ENCODE measurements at regions not wholly inside any gene's neighbourhood (a gene's known extent, or its start where the extent isn't known, plus 50 kb on each side); places are given as distances from the start of the nearest gene placed in this dataset.

- intact Hi-C loops (cut with DNase I): no loop called here
- DNase-seq: no peak
Measured at GRCh38 chr9:78595200-78595945, 298.4 kb downstream of the PSAT1 start.

GRCh38 chr9:78596346-78596745 is 299.4 kb downstream of the PSAT1 start:
- intact Hi-C loops (cut with DNase I): no loop called here
- DNase-seq: no peak

GRCh38 chr9:78598120-78598519 is 301.2 kb downstream of the PSAT1 start:
- intact Hi-C loops (cut with DNase I): no loop called here
- no peak for DNase-seq

GRCh38 chr9:78599926-78600325 is 303.0 kb downstream of the PSAT1 start:
- intact Hi-C loops (cut with DNase I): no loop called here
- no peak for DNase-seq

- DNase-seq: peak in 4 of 10 donors; percentile 21 to 39 (median 23)
- intact Hi-C loops (cut with DNase I): no loop called here
Measured at GRCh38 chr9:78601957-78602565, 305.1 kb downstream of the PSAT1 start.

GRCh38 chr9:78605041-78606000 is 308.4 kb downstream of the PSAT1 start:
- intact Hi-C loops (cut with DNase I): no loop called here
- DNase-seq: no peak

GRCh38 chr9:78606001-78606379 is 309.1 kb downstream of the PSAT1 start:
- no peak for DNase-seq
- intact Hi-C loops (cut with DNase I): no loop called here

GRCh38 chr9:78607853-78608252 is 310.9 kb downstream of the PSAT1 start:
- DNase-seq: no peak
- intact Hi-C loops (cut with DNase I): no loop called here

- DNase-seq: no peak
- intact Hi-C loops (cut with DNase I): no loop called here
Measured at GRCh38 chr9:78609450-78609849, 312.5 kb downstream of the PSAT1 start.

GRCh38 chr9:78612091-78612490 is 315.2 kb downstream of the PSAT1 start:
- DNase-seq: no peak
- intact Hi-C loops (cut with DNase I): no loop called here

- no peak for DNase-seq
- intact Hi-C loops (cut with DNase I): no loop called here
Measured at GRCh38 chr9:78613006-78613405, 316.1 kb downstream of the PSAT1 start.

GRCh38 chr9:78614892-78615291 is 318.0 kb downstream of the PSAT1 start:
- no peak for DNase-seq
- intact Hi-C loops (cut with DNase I): no loop called here

- no peak for DNase-seq
- intact Hi-C loops (cut with DNase I): no loop called here
Measured at GRCh38 chr9:78615372-78615771, 318.4 kb downstream of the PSAT1 start.

GRCh38 chr9:78618735-78619134 is 321.8 kb downstream of the PSAT1 start:
- DNase-seq: no peak
- intact Hi-C loops (cut with DNase I): no loop called here

GRCh38 chr9:78620303-78620702 is 323.4 kb downstream of the PSAT1 start:
- no peak for DNase-seq
- intact Hi-C loops (cut with DNase I): no loop called here

GRCh38 chr9:78620764-78621163 is 323.8 kb downstream of the PSAT1 start:
- intact Hi-C loops (cut with DNase I): no loop called here
- no peak for DNase-seq

- no peak for DNase-seq
- intact Hi-C loops (cut with DNase I): no loop called here
Measured at GRCh38 chr9:78622126-78622525, 325.2 kb downstream of the PSAT1 start.

- no peak for DNase-seq
- intact Hi-C loops (cut with DNase I): no loop called here
Measured at GRCh38 chr9:78626971-78627370, 330.0 kb downstream of the PSAT1 start.

GRCh38 chr9:78630966-78631365 is 334.0 kb downstream of the PSAT1 start:
- intact Hi-C loops (cut with DNase I): no loop called here
- DNase-seq: no peak

- DNase-seq: no peak
- intact Hi-C loops (cut with DNase I): no loop called here
Measured at GRCh38 chr9:78640728-78641127, 343.8 kb downstream of the PSAT1 start.

- intact Hi-C loops (cut with DNase I): no loop called here
Measured at GRCh38 chr9:78644359-78644758, 347.4 kb downstream of the PSAT1 start.

More at GRCh38 chr9:78644359-78644758, 347.4 kb downstream of the PSAT1 start:
- DNase-seq: no peak

All from posterior cingulate gyrus (tissue), 11 donors.